ENCODE measurements at regions not wholly inside any gene's neighbourhood (a gene's known extent, or its start where the extent isn't known, plus 50 kb on each side); places are given as distances from the start of the nearest gene placed in this dataset.

- H3K27me3 ChIP-seq (replicated peaks in 1 of 4; ENCODE audit: control extremely low read depth in 1 of 4, control insufficient read depth in 3 of 4, insufficient read depth in 4 of 4, low read length in 3 of 4) = no peaks in the 10 kb centered on the region
- Mint-ChIP-seq H3K4me3 (no peak overlapping the region), H3K27me3 (no peaks in the 10 kb centered on the region), H3K27ac (no peak overlapping the region), H3K9me3 (ENCODE audit: insufficient read depth) (no peaks in the 10 kb centered on the region), H3K4me1 (peaks cover 22% of the 10 kb centered on the region)
- H3K4me2 ChIP-seq (replicated peaks; ENCODE audit: low read depth, low read length, poor library complexity, severe bottlenecking) = no peak overlapping the region
- H3K4me1 ChIP-seq (ENCODE audit: control insufficient read depth in 2 of 2, insufficient read depth in 2 of 2, low read length in 2 of 2) = peaks cover 11 to 14% of the 10 kb centered on the region in 2 donors
- no peaks in the 10 kb centered on the region for H4K20me1 ChIP-seq (ENCODE audit: control insufficient read depth, insufficient read depth, low read length, poor library complexity, severe bottlenecking)
- no peak overlapping the region for H3K4me3 ChIP-seq (ENCODE audit: control extremely low read depth in 1 of 5, extremely low read depth in 1 of 5, insufficient read depth in 1 of 5, low read depth in 2 of 5, low read length in 4 of 5)
- 100% methylated on average over 1 of the region's 3 CpGs for WGBS (ENCODE audit: insufficient coverage)
- ATAC-seq (ENCODE audit: low read depth) (no peak), DNase-seq (no peak)
- H3K79me2 ChIP-seq (ENCODE audit: control insufficient read depth, insufficient read depth, low read length) = no peaks in the 10 kb centered on the region
- H2AFZ ChIP-seq (ENCODE audit: insufficient read depth, low read depth, low read length, poor library complexity, severe bottlenecking) = no peak overlapping the region
- H3K9ac ChIP-seq (ENCODE audit: low read length) = no peak overlapping the region
- TF ChIP-seq, protein P1, sequence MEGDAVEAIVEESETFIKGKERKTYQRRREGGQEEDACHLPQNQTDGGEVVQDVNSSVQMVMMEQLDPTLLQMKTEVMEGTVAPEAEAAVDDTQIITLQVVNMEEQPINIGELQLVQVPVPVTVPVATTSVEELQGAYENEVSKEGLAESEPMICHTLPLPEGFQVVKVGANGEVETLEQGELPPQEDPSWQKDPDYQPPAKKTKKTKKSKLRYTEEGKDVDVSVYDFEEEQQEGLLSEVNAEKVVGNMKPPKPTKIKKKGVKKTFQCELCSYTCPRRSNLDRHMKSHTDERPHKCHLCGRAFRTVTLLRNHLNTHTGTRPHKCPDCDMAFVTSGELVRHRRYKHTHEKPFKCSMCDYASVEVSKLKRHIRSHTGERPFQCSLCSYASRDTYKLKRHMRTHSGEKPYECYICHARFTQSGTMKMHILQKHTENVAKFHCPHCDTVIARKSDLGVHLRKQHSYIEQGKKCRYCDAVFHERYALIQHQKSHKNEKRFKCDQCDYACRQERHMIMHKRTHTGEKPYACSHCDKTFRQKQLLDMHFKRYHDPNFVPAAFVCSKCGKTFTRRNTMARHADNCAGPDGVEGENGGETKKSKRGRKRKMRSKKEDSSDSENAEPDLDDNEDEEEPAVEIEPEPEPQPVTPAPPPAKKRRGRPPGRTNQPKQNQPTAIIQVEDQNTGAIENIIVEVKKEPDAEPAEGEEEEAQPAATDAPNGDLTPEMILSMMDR (IDR thresholded peaks at IDR 0.05) = no peak
- TF ChIP-seq EZH2 (IDR thresholded peaks at IDR 0.05; ENCODE audit: borderline replicate concordance, insufficient read depth, low read depth, low read length, poor library complexity, severe bottlenecking) = no peak
- peaks cover 0 to 38% of the 10 kb centered on the region in 2 experiments for H3K36me3 ChIP-seq (replicated peaks in 1 of 2; ENCODE audit: control extremely low read depth in 1 of 2, control insufficient read depth in 1 of 2, extremely low read depth in 1 of 2, insufficient read depth in 2 of 2, low read length in 1 of 2)
- H3K9me3 ChIP-seq (ENCODE audit: control extremely low read depth in 1 of 3, control insufficient read depth in 2 of 3, insufficient read depth in 1 of 3, low read length in 2 of 3) = no peaks in the 10 kb centered on the region
- intact Hi-C loops (cut with micrococcal nuclease) = no loop called here
- H3K27ac ChIP-seq (ENCODE audit: low read length in 2 of 2) = no peak overlapping the region
- ChIA-PET CTCF (no interaction called here), POLR2A (no interaction called here)
Observed at GRCh38 chr6:25103603-25104002, 167.8 kb upstream of the RIPOR2 start.

DNA sequence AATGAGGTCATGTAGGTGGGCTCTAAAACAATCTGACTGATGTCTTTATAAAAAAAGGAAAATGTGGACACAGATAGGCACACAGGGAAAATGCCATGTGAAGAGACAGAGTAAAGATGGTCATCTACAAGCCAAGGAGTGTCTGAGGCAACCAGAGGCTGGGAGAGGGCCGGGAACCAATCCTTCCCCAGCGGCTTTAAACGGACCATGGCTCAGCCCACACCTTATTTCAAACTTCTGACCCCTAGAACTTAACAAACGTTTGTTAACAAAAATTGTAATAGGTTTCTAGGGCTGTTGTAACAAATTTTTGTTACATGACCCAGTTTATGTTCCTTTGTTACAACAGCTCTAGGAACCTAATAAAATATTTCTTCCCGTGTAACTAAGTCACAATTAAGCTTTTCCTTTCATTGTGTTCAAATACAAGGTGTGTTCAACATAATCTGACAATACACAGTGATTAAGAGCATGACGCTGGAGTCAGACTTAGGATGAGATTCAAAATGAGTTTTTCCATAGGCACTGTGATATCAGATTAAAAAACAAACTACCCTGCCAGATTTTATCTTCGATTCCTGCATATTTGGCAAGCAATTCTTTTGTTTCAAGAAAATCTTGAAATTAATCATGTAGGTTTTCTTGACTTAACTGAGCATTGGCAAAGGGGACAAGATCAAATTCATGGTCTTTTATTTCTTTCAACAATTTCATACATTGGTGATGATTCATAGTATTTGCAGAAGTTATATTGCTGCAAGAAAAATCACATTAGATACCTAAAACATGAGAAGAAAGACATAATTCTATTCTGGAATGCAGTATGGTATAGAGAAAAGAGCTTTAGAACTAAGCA is 169.5 kb upstream of the RIPOR2 start:
- H3K36me3 ChIP-seq (replicated peaks in 1 of 2; ENCODE audit: control extremely low read depth in 1 of 2, control insufficient read depth in 1 of 2, extremely low read depth in 1 of 2, insufficient read depth in 2 of 2, low read length in 1 of 2) = peaks cover 0 to 44% of the 10 kb centered on the region in 2 experiments
- H3K9ac ChIP-seq (ENCODE audit: low read length) = no peak overlapping the region
- POLR2A ChIA-PET = no interaction called here
- no peaks in the 10 kb centered on the region for H3K27me3 Mint-ChIP-seq
- CTCF ChIA-PET = no interaction called here
- H3K9me3 Mint-ChIP-seq (ENCODE audit: insufficient read depth) = no peaks in the 10 kb centered on the region
- no peak for DNase-seq
- no peak overlapping the region for H3K4me3 ChIP-seq (ENCODE audit: control extremely low read depth in 1 of 5, extremely low read depth in 1 of 5, insufficient read depth in 1 of 5, low read depth in 2 of 5, low read length in 4 of 5)
- peaks cover 22% of the 10 kb centered on the region for H3K4me1 Mint-ChIP-seq
- TF ChIP-seq, protein P1 (IDR thresholded peaks at IDR 0.05) = no peak
- TF ChIP-seq EZH2 (IDR thresholded peaks at IDR 0.05; ENCODE audit: borderline replicate concordance, insufficient read depth, low read depth, low read length, poor library complexity, severe bottlenecking) = no peak
- no peaks in the 10 kb centered on the region for H3K9me3 ChIP-seq (ENCODE audit: control extremely low read depth in 1 of 3, control insufficient read depth in 2 of 3, insufficient read depth in 1 of 3, low read length in 2 of 3)
- H3K4me2 ChIP-seq (replicated peaks; ENCODE audit: low read depth, low read length, poor library complexity, severe bottlenecking) = no peak overlapping the region
- no peaks in the 10 kb centered on the region for H4K20me1 ChIP-seq (ENCODE audit: control insufficient read depth, insufficient read depth, low read length, poor library complexity, severe bottlenecking)
- intact Hi-C loops (cut with micrococcal nuclease) = no loop called here
- H2AFZ ChIP-seq (ENCODE audit: insufficient read depth, low read depth, low read length, poor library complexity, severe bottlenecking) = no peak overlapping the region
- no peak overlapping the region for H3K27ac Mint-ChIP-seq
- ATAC-seq (ENCODE audit: low read depth) = no peak
- H3K4me1 ChIP-seq (ENCODE audit: control insufficient read depth in 2 of 2, insufficient read depth in 2 of 2, low read length in 2 of 2) = peaks cover 11 to 14% of the 10 kb centered on the region in 2 donors
- no CpG with 5 or more reads among the region's 7 CpGs for WGBS (ENCODE audit: insufficient coverage)
- H3K4me3 Mint-ChIP-seq = no peak overlapping the region
- H3K79me2 ChIP-seq (ENCODE audit: control insufficient read depth, insufficient read depth, low read length) = no peaks in the 10 kb centered on the region
- no peaks in the 10 kb centered on the region for H3K27me3 ChIP-seq (replicated peaks in 1 of 4; ENCODE audit: control extremely low read depth in 1 of 4, control insufficient read depth in 3 of 4, insufficient read depth in 4 of 4, low read length in 3 of 4)
- H3K27ac ChIP-seq (ENCODE audit: low read length in 2 of 2) = no peak overlapping the region
